ENCODE measurements at regions not wholly inside any gene's neighbourhood (a gene's known extent, or its start where the extent isn't known, plus 50 kb on each side); places are given as distances from the start of the nearest gene placed in this dataset.

DNA sequence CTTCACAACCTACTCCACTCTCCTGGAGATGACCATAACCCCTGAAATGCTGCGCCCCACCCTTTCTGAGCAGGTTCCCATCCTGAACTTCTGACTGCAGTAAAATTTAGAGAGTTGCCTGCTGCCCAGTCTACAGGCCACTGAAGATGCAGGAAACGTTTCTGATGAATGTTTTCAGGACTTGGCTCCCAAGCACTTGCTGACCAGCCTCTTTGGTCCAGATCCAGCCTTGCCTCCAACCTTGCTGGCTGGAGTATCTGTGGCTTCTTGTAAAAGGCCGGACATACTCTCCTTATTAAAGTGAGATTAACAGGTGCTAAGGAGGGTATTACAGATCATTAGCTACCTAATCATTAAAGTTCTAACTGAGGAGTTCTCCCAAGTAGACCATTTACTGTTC lies 70.3 kb upstream of the STXBP6 start:
- ATAC-seq (no peak), DNase-seq (no peak)
- Histone ChIP-seq H3K36me3 (ENCODE audit: insufficient read depth in 1 of 2, low read depth in 1 of 2) (no peaks in the 10 kb centered on the region), H3K9me3 (no peaks in the 10 kb centered on the region), H3K27me3 (ENCODE audit: insufficient read depth in 3 of 3, low read length in 2 of 3) (no peaks in the 10 kb centered on the region), H3K4me3 (no peak overlapping the region), H3K4me1 (no peaks in the 10 kb centered on the region), H3K27ac (no peak overlapping the region)
- TF ChIP-seq, protein P1, sequence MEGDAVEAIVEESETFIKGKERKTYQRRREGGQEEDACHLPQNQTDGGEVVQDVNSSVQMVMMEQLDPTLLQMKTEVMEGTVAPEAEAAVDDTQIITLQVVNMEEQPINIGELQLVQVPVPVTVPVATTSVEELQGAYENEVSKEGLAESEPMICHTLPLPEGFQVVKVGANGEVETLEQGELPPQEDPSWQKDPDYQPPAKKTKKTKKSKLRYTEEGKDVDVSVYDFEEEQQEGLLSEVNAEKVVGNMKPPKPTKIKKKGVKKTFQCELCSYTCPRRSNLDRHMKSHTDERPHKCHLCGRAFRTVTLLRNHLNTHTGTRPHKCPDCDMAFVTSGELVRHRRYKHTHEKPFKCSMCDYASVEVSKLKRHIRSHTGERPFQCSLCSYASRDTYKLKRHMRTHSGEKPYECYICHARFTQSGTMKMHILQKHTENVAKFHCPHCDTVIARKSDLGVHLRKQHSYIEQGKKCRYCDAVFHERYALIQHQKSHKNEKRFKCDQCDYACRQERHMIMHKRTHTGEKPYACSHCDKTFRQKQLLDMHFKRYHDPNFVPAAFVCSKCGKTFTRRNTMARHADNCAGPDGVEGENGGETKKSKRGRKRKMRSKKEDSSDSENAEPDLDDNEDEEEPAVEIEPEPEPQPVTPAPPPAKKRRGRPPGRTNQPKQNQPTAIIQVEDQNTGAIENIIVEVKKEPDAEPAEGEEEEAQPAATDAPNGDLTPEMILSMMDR (IDR thresholded peaks at IDR 0.05) = no peak
- 53 to 66% (median 61%) methylated on average over 3 of the region's 3 CpGs for WGBS, 3 donors
- intact Hi-C loops (cut with DNase I) = no loop called here

DNA sequence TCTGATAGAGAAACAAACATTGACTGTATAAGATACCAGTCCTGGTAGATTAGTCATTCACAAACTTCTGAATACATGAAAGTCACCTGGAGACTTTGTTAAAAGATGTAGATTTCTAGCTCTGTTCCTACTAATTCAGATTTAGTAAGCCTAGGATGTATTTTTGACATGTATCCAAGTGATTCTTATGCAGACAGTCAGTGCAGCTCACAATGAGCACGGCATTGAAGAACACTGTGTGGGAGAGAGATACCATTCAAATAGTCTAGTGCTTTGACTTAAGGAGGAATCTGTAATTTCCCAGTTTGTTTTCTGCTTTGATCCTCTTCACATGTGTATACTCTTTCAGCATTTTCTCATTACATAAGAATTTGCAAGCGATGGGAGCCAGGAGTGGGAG lies 68.7 kb upstream of the STXBP6 start:
- DNase-seq (no peak), ATAC-seq (no peak)
- peaks cover 4% of the 10 kb centered on the region for H3K9me3 ChIP-seq
- H3K4me3 ChIP-seq = no peak overlapping the region
- H3K27me3 ChIP-seq (ENCODE audit: insufficient read depth in 3 of 3, low read length in 2 of 3) = no peaks in the 10 kb centered on the region
- no peaks in the 10 kb centered on the region for H3K36me3 ChIP-seq (ENCODE audit: insufficient read depth in 1 of 2, low read depth in 1 of 2)
- 75 to 88% (median 82%) methylated on average over 2 of the region's 2 CpGs for WGBS, 3 donors
- H3K27ac ChIP-seq = no peak overlapping the region
- no peaks in the 10 kb centered on the region for H3K4me1 ChIP-seq
- TF ChIP-seq, protein P1 (IDR thresholded peaks at IDR 0.05) = no peak
- intact Hi-C loops (cut with DNase I) = no loop called here

DNA sequence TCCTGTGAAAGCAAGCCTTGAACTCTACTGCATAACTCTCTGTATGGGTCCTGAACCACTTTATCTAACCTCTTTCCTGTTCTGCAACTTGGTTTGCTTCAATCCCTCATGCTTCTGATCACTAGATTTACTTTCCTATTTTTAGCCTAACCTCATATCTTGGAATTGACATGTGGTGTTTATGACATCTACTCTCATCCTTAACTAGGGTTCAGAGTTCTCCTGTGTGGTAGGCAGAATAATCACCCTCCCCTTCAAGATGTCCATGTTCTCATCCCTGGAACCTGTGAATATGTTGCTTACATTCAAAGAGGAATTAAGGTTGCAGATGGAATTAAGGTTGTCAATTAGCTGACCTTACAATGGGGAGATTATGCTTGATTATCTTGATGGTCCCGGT lies 67.4 kb upstream of the STXBP6 start:
- Histone ChIP-seq H3K4me1 (no peaks in the 10 kb centered on the region), H3K27me3 (ENCODE audit: insufficient read depth in 3 of 3, low read length in 2 of 3) (no peaks in the 10 kb centered on the region), H3K4me3 (no peak overlapping the region), H3K9me3 (peaks cover 4% of the 10 kb centered on the region), H3K36me3 (ENCODE audit: insufficient read depth in 1 of 2, low read depth in 1 of 2) (no peaks in the 10 kb centered on the region), H3K27ac (no peak overlapping the region)
- intact Hi-C loops (cut with DNase I) = no loop called here
- ATAC-seq (no peak), DNase-seq (no peak)
- WGBS, 3 donors = 95 to 99% (median 97%) methylated on average over 1 of the region's 1 CpG
- TF ChIP-seq, protein P1 (IDR thresholded peaks at IDR 0.05) = no peak

DNA sequence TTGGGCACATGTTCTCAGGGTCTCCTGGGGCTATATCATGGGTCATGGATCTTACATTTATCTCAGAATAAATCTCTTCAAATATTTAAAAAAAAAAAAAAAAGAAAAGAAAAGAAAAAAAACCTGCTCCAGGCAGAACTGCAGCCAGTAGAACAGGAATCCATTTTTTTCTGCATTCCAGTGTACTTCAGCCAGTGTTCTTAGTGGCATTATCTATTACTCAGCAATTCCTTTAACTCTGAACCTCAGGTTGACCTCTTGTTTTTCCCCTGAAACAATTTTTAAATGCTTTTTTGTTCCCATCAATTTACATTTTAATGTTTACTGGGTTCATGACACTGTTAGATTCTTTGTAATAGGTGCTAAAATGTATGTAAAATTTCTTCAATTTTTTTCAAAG lies 66.7 kb upstream of the STXBP6 start:
- ATAC-seq (no peak), DNase-seq (no peak)
- no peaks in the 10 kb centered on the region for H3K27me3 ChIP-seq (ENCODE audit: insufficient read depth in 3 of 3, low read length in 2 of 3)
- intact Hi-C loops (cut with DNase I) = no loop called here
- no peak overlapping the region for H3K4me3 ChIP-seq
- no peaks in the 10 kb centered on the region for H3K36me3 ChIP-seq (ENCODE audit: insufficient read depth in 1 of 2, low read depth in 1 of 2)
- H3K9me3 ChIP-seq = peaks cover 4% of the 10 kb centered on the region
- H3K4me1 ChIP-seq = no peaks in the 10 kb centered on the region
- TF ChIP-seq, protein P1 (IDR thresholded peaks at IDR 0.05) = no peak
- H3K27ac ChIP-seq = no peak overlapping the region

DNA sequence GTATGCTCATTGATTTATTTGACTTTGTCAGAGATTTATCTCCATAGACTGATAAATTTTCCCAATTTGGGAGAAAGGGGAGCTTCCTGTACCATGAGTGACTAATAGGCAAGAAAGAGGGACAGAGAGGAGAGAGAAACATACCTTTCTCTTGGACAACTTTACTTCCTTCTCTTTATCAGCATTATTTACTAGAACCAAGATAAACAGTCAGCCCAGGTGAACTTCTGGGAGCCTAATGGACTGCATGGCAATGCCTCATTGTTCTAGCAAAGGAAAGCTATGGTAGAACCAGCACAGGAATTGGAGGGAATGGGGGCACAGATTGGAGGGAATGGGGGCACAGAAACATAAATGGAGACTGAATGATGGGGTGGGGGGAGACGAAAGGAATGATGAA lies 63.4 kb upstream of the STXBP6 start:
- H3K36me3 ChIP-seq (ENCODE audit: insufficient read depth in 1 of 2, low read depth in 1 of 2) = no peaks in the 10 kb centered on the region
- ATAC-seq = no peak
- H3K27me3 ChIP-seq (ENCODE audit: insufficient read depth in 3 of 3, low read length in 2 of 3) = no peaks in the 10 kb centered on the region
- TF ChIP-seq, protein P1 (IDR thresholded peaks at IDR 0.05) = no peak
- intact Hi-C loops (cut with DNase I) = no loop called here
- H3K9me3 ChIP-seq = peaks cover 4% of the 10 kb centered on the region
- WGBS, 3 donors = 96 to 97% (median 96%) methylated on average over 1 of the region's 1 CpG
- no peaks in the 10 kb centered on the region for H3K4me1 ChIP-seq
- no peak overlapping the region for H3K4me3 ChIP-seq
- H3K27ac ChIP-seq = no peak overlapping the region
- no peak for DNase-seq
